ENCODE measurements at regions not wholly inside any gene's neighbourhood (a gene's known extent, or its start where the extent isn't known, plus 50 kb on each side); places are given as distances from the start of the nearest gene placed in this dataset.

DNA sequence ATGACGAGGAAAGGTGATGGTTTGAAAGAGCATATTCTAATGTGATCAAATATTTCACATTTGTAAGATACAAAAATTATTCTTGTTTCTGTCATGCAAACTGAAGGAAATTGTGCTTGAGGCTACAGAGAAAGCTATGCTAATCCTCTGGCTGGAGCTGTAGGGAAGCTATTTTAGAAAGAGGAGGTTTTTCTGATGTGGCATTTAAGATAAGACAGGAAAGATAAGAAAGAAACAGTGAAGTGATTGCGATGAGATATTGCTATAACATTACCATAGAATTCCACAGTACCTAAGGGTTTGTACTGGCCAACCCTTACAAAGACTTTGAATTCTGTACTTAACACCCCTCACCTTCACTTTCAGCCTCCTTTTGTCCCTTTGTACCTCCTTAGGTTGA lies 205.2 kb upstream of the LMCD1 start:
- Histone ChIP-seq H4K8ac (ENCODE audit: low read depth in 2 of 2, low read length in 2 of 2) (no peak overlapping the region), H3K56ac (ENCODE audit: extremely low read depth, insufficient read depth, low read length) (no peak overlapping the region), H2AK5ac (ENCODE audit: low read depth, low read length) (no peak overlapping the region), H2AK9ac (replicated peaks; ENCODE audit: low read depth, low read length, poor library complexity) (no peak overlapping the region), H3K14ac (replicated peaks; ENCODE audit: low read depth, low read length) (no peak overlapping the region), H2BK120ac (ENCODE audit: low read depth, low read length) (no peak overlapping the region), H2AFZ (replicated peaks; ENCODE audit: low read length, poor library complexity) (no peak overlapping the region), H3K9ac (ENCODE audit: low read depth, low read length) (no peak overlapping the region), H3K79me1 (ENCODE audit: low read depth in 1 of 2, low read length in 2 of 2) (no peaks in the 10 kb centered on the region), H3K4me1 (ENCODE audit: control insufficient read depth, insufficient read depth, low read length) (no peaks in the 10 kb centered on the region), H4K20me1 (ENCODE audit: insufficient read depth, low read length) (no peaks in the 10 kb centered on the region), H2BK15ac (ENCODE audit: low read depth, low read length) (no peak overlapping the region), H2BK20ac (ENCODE audit: low read depth, low read length) (no peak overlapping the region), H3K23ac (ENCODE audit: low read depth, low read length) (no peak overlapping the region), H4K91ac (ENCODE audit: insufficient read depth, low read depth, low read length) (no peak overlapping the region), H3K4me3 (ENCODE audit: insufficient read depth, low read depth, low read length) (no peak overlapping the region), H3K9me1 (ENCODE audit: insufficient read depth, low read length) (no peaks in the 10 kb centered on the region), H3K27me3 (ENCODE audit: control insufficient read depth, insufficient read depth, low read length) (no peaks in the 10 kb centered on the region), H3K9me3 (ENCODE audit: control insufficient read depth, insufficient read depth, low read length) (no peaks in the 10 kb centered on the region), H3K18ac (ENCODE audit: low read depth, low read length) (no peak overlapping the region), H2BK5ac (ENCODE audit: low read depth, low read length, poor library complexity, severe bottlenecking) (no peak overlapping the region), H3K27ac (ENCODE audit: insufficient read depth, low read length) (no peak overlapping the region), H3K4me2 (ENCODE audit: low read depth, low read length) (no peak overlapping the region), H4K5ac (ENCODE audit: low read depth, low read length) (no peak overlapping the region), H3K4ac (ENCODE audit: low read depth, low read length) (no peak overlapping the region), H3K36me3 (ENCODE audit: control insufficient read depth, insufficient read depth, low read length) (no peaks in the 10 kb centered on the region)
- WGBS, 2 experiments (ENCODE audit: extremely low coverage in 2 of 2, insufficient read length in 1 of 2): no CpG with 5 or more reads among the region's 2 CpGs
- no peak for TF ChIP-seq MAZ (IDR thresholded peaks at IDR 0.05; ENCODE audit: borderline replicate concordance, low read depth, low read length)
- no peak for TF ChIP-seq NFE2L2 (IDR thresholded peaks at IDR 0.05; ENCODE audit: low read depth, low read length)
- TF ChIP-seq SMC3 (IDR thresholded peaks at IDR 0.05; ENCODE audit: low read depth, low read length): no peak
- TF ChIP-seq, protein P1, sequence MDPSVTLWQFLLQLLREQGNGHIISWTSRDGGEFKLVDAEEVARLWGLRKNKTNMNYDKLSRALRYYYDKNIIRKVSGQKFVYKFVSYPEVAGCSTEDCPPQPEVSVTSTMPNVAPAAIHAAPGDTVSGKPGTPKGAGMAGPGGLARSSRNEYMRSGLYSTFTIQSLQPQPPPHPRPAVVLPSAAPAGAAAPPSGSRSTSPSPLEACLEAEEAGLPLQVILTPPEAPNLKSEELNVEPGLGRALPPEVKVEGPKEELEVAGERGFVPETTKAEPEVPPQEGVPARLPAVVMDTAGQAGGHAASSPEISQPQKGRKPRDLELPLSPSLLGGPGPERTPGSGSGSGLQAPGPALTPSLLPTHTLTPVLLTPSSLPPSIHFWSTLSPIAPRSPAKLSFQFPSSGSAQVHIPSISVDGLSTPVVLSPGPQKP (IDR thresholded peaks at IDR 0.05; ENCODE audit: borderline replicate concordance, low read depth, low read length): no peak
- no peak for TF ChIP-seq BHLHE40 (IDR thresholded peaks at IDR 0.05; ENCODE audit: low read depth, low read length)
- no peak for TF ChIP-seq MXI1 (IDR thresholded peaks at IDR 0.05; ENCODE audit: borderline replicate concordance, low read depth, low read length)
- TF ChIP-seq, protein P2, sequence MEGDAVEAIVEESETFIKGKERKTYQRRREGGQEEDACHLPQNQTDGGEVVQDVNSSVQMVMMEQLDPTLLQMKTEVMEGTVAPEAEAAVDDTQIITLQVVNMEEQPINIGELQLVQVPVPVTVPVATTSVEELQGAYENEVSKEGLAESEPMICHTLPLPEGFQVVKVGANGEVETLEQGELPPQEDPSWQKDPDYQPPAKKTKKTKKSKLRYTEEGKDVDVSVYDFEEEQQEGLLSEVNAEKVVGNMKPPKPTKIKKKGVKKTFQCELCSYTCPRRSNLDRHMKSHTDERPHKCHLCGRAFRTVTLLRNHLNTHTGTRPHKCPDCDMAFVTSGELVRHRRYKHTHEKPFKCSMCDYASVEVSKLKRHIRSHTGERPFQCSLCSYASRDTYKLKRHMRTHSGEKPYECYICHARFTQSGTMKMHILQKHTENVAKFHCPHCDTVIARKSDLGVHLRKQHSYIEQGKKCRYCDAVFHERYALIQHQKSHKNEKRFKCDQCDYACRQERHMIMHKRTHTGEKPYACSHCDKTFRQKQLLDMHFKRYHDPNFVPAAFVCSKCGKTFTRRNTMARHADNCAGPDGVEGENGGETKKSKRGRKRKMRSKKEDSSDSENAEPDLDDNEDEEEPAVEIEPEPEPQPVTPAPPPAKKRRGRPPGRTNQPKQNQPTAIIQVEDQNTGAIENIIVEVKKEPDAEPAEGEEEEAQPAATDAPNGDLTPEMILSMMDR (conservative IDR thresholded peaks at IDR 0.05; ENCODE audit: low read depth, low read length): no peak
- no peak for TF ChIP-seq CHD1 (IDR thresholded peaks at IDR 0.05; ENCODE audit: low read depth, low read length)
- TF ChIP-seq RCOR1 (IDR thresholded peaks at IDR 0.05; ENCODE audit: insufficient replicate concordance, low read length): no peak
- ChIA-PET CTCF (interaction anchor here (0.6 kb wide), 1 partner anchor 28 kb away, joined by 3 read pairs; no protein-coding TSS in a partner anchor), POLR2A (ENCODE audit: unreplicated experiment) (no interaction called here)
- dilution Hi-C loops (cut with HindIII; ENCODE audit: low sequenced_read_pairs, unreplicated experiment) (no loop called here), intact Hi-C loops (cut with micrococcal nuclease) (no loop called here), in situ Hi-C loops (cut with MboI; ENCODE audit: low sequenced_read_pairs) (no loop called here)
- no peak for ATAC-seq (ENCODE audit: low read depth)
- no peak for DNase-seq
- no TSS peak for BruUV-seq (replicated peaks)

All from IMR-90 (cell line).